ENCODE measurements at regions not wholly inside any gene's neighbourhood (a gene's known extent, or its start where the extent isn't known, plus 50 kb on each side); places are given as distances from the start of the nearest gene placed in this dataset.

DNA sequence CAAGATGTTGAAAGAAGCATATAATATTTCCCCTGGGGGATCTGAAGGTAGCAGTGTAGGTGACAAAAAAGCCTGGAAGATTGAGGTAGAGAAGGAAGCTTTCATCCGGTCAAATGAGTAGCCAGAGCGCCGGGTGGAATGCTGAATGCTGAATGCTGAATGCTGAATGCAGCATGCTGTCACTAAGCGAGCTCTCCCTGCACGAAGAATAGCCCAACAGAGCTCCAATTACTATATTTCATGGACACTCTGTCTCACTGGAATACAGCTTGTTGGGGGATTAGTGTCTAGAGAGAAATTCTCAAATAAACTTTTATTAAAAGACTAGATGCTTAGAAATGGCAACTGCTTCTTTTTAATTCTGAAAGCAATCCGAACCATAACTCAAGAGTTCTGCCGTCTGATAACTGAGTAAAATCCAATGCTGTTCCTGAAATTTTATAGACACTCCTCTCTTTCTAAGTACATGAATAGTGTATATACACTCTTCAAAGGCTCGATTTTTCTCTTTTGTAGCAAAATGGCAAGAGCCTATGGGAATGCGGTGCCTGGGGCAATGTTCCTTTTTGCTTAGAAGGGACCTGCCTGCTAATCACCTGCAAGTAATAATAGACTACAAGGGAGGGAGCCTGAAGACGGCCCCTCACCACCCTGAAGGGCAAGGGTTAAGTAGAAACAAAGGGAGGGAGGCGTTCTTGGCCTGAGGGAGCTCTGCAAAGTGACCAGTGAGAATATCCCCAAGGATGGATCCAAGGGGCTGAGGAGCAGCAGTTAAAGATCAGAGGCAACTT lies 203.7 kb upstream of the ESRRG start:
- TF ChIP-seq, protein P1, sequence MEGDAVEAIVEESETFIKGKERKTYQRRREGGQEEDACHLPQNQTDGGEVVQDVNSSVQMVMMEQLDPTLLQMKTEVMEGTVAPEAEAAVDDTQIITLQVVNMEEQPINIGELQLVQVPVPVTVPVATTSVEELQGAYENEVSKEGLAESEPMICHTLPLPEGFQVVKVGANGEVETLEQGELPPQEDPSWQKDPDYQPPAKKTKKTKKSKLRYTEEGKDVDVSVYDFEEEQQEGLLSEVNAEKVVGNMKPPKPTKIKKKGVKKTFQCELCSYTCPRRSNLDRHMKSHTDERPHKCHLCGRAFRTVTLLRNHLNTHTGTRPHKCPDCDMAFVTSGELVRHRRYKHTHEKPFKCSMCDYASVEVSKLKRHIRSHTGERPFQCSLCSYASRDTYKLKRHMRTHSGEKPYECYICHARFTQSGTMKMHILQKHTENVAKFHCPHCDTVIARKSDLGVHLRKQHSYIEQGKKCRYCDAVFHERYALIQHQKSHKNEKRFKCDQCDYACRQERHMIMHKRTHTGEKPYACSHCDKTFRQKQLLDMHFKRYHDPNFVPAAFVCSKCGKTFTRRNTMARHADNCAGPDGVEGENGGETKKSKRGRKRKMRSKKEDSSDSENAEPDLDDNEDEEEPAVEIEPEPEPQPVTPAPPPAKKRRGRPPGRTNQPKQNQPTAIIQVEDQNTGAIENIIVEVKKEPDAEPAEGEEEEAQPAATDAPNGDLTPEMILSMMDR (IDR thresholded peaks at IDR 0.05): no peak

DNA sequence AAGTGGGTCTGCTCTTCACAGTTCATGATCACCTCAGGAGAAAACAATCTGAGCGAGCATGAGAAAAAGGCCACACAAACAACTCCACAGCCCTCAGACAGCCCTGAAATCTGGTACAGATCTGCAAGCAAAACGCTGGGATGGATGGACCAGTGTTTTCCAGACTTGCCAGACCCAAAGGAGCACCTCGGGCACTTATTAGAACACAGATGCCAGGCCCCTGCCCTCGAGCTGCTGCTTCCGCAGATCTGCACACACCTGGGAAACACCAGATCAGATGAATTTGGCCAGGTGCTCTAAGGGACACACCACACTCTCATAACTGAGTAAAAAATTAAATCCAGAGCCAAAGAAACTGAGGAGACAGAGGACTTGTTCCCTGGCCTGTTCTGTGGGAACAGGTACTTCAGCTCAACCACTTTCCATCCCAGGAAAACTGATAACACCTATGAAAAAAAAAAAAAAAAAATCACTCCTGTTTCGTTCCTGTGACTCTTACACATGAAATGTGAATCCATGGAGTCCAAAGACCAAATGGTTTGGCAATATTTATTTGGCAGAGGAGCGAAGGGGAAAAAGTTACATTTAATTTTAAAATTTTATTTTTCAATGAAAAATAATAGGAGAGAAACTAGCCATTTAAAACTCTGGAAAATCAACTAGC lies 202.9 kb upstream of the ESRRG start:
- TF ChIP-seq, protein P1 (IDR thresholded peaks at IDR 0.05): no peak

DNA sequence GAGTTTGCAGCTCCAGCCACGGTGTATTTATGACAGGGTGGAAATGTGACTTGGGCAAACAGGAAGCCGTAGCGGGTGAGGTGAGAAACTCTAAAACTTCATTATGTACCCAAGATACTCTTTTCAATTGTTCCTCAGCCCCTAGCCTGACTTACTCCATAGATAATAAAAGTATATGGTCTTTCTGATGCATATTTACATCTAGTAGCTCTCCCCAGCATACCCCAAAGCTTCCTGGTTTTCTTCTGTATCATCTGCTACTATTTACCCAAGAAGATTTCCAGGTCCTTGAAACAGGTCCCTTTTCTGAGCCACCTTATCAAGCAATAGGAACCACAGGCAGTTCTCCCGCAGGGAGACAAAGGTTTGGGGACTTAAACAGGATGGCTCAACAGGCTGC lies 201.5 kb upstream of the ESRRG start:
- TF ChIP-seq, protein P1 (IDR thresholded peaks at IDR 0.05): no peak

DNA sequence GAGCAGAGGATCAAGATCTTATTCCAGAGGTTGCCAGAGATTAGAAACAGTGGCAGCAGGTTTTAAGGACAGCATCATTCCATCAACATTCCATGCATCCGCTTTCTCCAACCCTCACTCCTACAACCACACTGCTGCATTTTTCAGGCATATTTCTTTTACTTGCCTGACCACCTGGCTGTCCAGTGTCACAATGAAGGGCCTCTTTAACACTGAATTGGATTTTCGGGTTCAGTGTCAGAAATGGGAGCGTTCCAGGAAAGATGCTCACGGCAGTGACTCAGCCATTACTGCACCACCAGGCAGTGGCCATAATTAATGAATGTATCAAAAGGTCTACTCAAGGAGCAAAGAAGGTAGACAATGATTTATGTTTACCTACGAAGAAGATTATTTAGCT lies 200.4 kb upstream of the ESRRG start:
- TF ChIP-seq, protein P1 (IDR thresholded peaks at IDR 0.05): no peak

DNA sequence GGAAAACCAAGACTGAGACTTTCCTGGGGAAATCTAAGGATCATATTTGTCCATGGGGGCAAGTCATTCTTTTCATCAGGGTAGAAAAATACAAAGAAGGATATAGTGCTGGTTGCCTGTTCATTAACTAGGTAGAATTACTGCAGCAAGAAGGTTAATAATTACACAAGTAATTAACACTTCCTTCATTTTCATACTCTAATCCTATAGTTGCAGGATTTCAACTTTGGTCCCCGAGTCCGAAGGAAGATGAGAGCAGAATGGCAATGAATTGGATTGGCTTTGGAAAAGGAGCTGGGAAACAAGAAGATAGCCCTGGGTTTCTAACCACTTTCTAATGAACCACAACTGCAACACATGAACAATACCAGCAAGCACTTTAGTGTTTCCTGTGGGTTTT lies 199.2 kb upstream of the ESRRG start:
- TF ChIP-seq, protein P1 (IDR thresholded peaks at IDR 0.05): no peak

DNA sequence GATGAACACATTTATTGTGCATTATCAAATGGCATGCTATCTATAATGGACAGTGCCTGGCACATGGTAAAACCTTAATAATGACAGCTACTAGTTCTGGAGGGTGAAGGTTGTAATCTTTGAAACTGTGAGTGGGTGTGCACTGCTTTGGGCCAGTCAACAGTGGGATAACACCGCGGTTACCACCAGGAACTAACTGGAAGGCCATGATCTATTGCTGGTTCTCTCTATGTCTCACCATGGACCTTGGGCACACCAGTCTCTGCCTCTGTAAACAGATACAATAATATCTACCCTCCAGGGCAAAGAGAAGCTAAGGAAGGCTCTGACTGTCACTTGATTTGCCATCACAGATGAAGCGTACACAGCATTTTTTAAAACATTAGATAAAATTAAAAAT lies 198.6 kb upstream of the ESRRG start:
- TF ChIP-seq, protein P1 (IDR thresholded peaks at IDR 0.05): no peak

DNA sequence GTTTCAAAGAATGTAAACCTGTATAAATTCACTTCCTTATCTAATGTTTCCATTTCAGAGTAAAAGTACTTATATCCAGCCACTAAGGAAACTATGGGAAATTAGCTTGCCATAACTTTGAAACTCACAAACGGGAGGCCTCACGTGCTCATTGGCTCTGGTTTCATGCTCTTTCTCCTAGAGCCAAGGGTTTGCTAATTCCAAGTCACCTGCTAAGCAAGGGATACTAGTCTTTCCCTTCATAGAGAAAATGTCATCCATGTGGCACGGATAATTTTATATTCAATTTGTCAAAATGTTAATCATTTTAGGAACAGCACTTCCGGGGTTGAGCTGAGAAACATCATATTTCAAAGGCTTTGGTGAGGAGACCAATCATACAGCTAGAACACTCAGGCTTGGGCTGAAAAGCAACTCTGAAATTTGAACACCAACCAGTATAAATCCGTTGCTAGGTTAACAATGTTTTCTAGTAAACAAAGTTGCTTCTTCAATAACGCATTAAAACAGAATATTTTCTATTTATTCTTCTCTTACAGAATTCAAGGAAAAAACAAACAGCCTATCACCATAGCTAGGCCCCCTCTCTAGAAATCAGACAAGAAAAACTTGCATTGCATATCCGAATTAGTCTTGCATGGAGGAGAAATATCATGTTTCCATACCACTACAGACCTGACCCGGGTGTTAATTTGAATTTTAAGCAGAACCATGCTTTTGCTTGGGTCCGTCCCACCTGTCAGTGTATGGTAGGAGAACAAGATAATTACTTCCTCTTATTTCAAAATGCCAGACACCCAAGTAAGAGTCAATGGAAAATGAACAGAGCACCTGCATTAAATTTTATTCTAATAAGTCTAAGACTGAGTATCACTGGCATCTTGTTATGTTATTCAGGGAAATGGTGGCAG lies 196.1 kb upstream of the ESRRG start:
- TF ChIP-seq, protein P1 (IDR thresholded peaks at IDR 0.05): no peak
